Activated T-helper 1 cell treated with anti-CD3 and anti-CD28 coated beads, Interleukin-12 subunit alpha, Interleukin-12 subunit beta, Interleukin-2, Interleukin-4 antibody, amounts not matched to agents 30 ng/mL and 10 ng/mL and 1 ng/mL, durations not matched to agents 14 hours and 24 hours and 36 hours (primary cell): ENCODE measurements at regions not wholly inside any gene's neighbourhood (a gene's known extent, or its start where the extent isn't known, plus 50 kb on each side); places are given as distances from the start of the nearest gene placed in this dataset.

Experiments
- DNase-seq: peaks from one replicate; pipeline ENCODE4 v3.0.0; 2021; ENCODE audit warnings: low spot score
- H3K27ac Mint-ChIP-seq: one replicate; pipeline ENCODE4 v1.8.0; 2021; ENCODE audit warnings: mild to moderate bottlenecking, mixed read lengths
- H3K27me3 Mint-ChIP-seq: one replicate; pipeline ENCODE4 v1.8.0; 2022; ENCODE audit warnings: mild to moderate bottlenecking, moderate library complexity, mixed read lengths; ENCODE audit not compliant: insufficient read depth
- H3K36me3 Mint-ChIP-seq: one replicate; pipeline ENCODE4 v1.8.0; 2021; ENCODE audit warnings: low read depth, mixed read lengths
- H3K4me1 Mint-ChIP-seq: one replicate; pipeline ENCODE4 v1.8.0; 2021; ENCODE audit warnings: low read depth, mixed read lengths
- H3K4me3 Mint-ChIP-seq: one replicate; pipeline ENCODE4 v1.8.0; 2021; ENCODE audit warnings: mild to moderate bottlenecking, moderate library complexity, mixed read lengths
- H3K9me3 Mint-ChIP-seq: one replicate; pipeline ENCODE4 v1.8.0; 2021; ENCODE audit warnings: mixed read lengths
- intact Hi-C: fragments of 100-400 bp; cut with micrococcal nuclease; formaldehyde crosslinking; loops from one replicate; pipeline ENCODE4 v1.15.1; 2024

GRCh38 chr18:60506190-60506589 lies 133.6 kb upstream of the MC4R start:
- no peaks in the 10 kb centered on the region for H3K4me1 Mint-ChIP-seq
- H3K27me3 Mint-ChIP-seq, result no peaks in the 10 kb centered on the region
- no peak overlapping the region for H3K4me3 Mint-ChIP-seq
- intact Hi-C loops, result no loop called here
- no peak for DNase-seq
- no peak overlapping the region for H3K27ac Mint-ChIP-seq
- H3K36me3 Mint-ChIP-seq, result no peaks in the 10 kb centered on the region
- no peaks in the 10 kb centered on the region for H3K9me3 Mint-ChIP-seq

DNA sequence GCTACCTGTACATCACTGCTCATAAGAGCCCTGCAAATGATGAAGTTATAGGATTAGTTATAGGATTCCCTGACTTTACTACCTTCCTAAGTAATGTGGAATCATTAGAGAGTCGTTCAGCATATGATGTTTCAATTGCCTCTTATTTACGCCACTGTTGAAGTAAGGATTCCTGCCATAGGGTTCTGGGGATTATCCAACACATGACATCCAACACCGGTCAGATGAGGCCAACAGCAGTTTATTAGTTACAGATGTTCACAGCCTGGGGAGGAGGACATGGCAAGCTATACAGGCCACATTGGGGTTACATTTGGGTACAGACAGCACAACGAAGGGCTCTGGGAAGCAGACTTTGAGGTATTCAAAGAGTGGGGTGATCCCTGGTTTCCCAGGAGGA lies 134.1 kb upstream of the MC4R start:
- Mint-ChIP-seq H3K36me3 (no peaks in the 10 kb centered on the region), H3K4me3 (no peak overlapping the region), H3K4me1 (no peaks in the 10 kb centered on the region), H3K27ac (no peak overlapping the region), H3K27me3 (no peaks in the 10 kb centered on the region), H3K9me3 (no peaks in the 10 kb centered on the region)
- DNase-seq, result no peak
- intact Hi-C loops, result no loop called here

DNA sequence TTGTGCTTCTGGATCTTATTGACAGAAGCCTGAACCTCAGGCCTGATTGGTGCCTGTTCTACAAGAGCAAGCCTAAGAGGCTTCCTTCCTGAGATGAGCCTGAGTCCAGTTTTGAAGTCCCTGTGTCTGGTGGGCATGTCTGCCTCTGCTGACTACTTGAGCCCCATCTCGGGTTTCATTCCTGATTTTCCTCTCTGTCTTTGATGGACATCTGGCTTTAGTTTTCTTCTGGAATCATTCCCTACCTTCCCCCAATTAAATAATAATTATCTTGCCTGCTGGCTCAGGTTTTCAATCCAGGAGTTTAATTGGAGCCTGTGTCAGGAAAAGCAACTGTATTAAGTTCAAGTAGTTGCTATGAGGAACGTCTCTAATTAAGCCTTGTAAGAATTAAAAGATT lies 135.5 kb upstream of the MC4R start:
- DNase-seq, result no peak
- H3K4me1 Mint-ChIP-seq, result no peaks in the 10 kb centered on the region
- H3K4me3 Mint-ChIP-seq, result no peak overlapping the region
- no peaks in the 10 kb centered on the region for H3K36me3 Mint-ChIP-seq
- intact Hi-C loops, result no loop called here
- H3K9me3 Mint-ChIP-seq, result no peaks in the 10 kb centered on the region
- no peak overlapping the region for H3K27ac Mint-ChIP-seq
- no peaks in the 10 kb centered on the region for H3K27me3 Mint-ChIP-seq

- no peak for DNase-seq
- Mint-ChIP-seq H3K4me3 (no peak overlapping the region), H3K36me3 (no peaks in the 10 kb centered on the region), H3K4me1 (no peaks in the 10 kb centered on the region), H3K27me3 (peaks cover 3% of the 10 kb centered on the region), H3K9me3 (no peaks in the 10 kb centered on the region), H3K27ac (no peak overlapping the region)
- intact Hi-C loops, result no loop called here
Observed at GRCh38 chr18:60534538-60534937, 162.0 kb upstream of the MC4R start.

GRCh38 chr18:60537074-60537473 lies 164.5 kb upstream of the MC4R start:
- intact Hi-C loops, result no loop called here
- Mint-ChIP-seq H3K27me3 (peaks cover 3% of the 10 kb centered on the region), H3K9me3 (no peaks in the 10 kb centered on the region), H3K36me3 (no peaks in the 10 kb centered on the region), H3K4me1 (no peaks in the 10 kb centered on the region), H3K27ac (no peak overlapping the region), H3K4me3 (no peak overlapping the region)
- no peak for DNase-seq

DNA sequence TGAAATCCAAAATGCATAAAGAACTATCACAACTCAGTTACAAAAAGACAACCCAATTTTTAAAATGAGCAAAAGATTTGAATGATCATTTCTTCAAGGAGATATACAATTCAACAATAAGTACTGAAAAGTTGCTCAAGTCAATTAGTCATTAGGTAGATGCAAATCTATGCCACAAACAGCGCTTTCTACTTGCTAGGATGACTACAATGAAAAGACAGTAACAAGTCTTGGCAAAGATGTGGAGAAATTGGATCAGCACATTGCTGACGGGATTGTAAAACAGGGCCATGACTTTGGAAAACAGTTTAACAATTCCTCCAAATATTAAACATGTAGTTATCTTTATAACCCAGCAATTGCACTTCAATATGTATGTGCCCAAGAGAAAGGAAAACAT lies 166.3 kb upstream of the MC4R start:
- Mint-ChIP-seq H3K4me1 (no peaks in the 10 kb centered on the region), H3K27me3 (peaks cover 3% of the 10 kb centered on the region), H3K4me3 (no peak overlapping the region), H3K9me3 (no peaks in the 10 kb centered on the region), H3K36me3 (no peaks in the 10 kb centered on the region), H3K27ac (no peak overlapping the region)
- intact Hi-C loops, result no loop called here
- no peak for DNase-seq

- intact Hi-C loops, result no loop called here
- Mint-ChIP-seq H3K27ac (no peak overlapping the region), H3K36me3 (no peaks in the 10 kb centered on the region), H3K9me3 (no peaks in the 10 kb centered on the region), H3K4me3 (no peak overlapping the region), H3K27me3 (peaks cover 3% of the 10 kb centered on the region), H3K4me1 (no peaks in the 10 kb centered on the region)
- DNase-seq, result no peak
Observed at GRCh38 chr18:60541661-60542060, 169.1 kb upstream of the MC4R start.

DNA sequence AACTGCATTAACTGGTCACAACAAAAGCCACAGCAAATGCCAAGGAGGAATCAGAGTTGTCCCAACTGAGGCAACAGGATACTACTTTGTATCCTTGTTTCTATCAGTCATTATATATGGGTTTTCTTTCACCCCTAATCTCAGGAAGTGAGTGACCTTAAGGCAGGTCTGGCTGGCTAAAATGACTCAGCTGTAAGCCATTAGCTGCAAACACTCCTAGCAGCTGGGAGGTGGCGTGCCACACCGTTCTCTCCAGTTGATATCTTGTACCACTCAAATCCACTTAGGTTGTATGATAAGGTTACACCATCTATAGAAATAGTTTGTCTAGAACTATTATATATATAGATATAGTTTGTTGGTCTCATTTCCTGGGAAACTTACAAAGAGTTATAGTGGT lies 171.1 kb upstream of the MC4R start:
- no peak overlapping the region for H3K27ac Mint-ChIP-seq
- no peaks in the 10 kb centered on the region for H3K9me3 Mint-ChIP-seq
- intact Hi-C loops, result no loop called here
- no peaks in the 10 kb centered on the region for H3K36me3 Mint-ChIP-seq
- H3K4me1 Mint-ChIP-seq, result no peaks in the 10 kb centered on the region
- DNase-seq, result no peak
- H3K4me3 Mint-ChIP-seq, result no peak overlapping the region
- H3K27me3 Mint-ChIP-seq, result peaks cover 1% of the 10 kb centered on the region

DNA sequence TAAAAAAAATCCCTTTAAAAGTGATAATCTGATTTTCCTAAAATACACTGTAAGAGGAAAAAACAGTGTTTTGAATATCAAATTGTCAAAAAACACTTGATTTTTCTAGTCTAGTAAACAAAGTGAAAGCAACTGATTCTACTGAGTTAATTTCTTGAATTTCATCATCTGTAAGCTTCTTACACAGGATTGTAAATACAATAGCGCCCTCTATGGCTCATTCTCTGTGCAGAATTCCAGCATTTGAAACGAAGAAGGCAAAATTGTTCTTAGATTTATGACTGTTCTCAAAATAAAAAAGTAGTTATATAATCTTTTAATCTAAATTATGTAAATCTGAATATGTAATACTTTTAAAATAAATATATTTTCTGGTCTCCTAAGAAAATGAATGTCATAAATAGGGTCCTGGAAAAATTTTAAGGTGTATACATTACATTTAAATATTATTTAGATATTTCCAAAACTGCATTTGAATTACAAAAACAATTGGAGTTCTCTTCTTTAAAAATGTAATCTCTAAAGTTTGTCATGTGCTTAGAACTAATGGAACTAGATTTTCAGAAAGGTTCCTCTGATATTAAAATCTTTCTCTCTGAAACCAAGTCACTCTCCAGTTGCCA lies 176.9 kb upstream of the MC4R start:
- H3K27ac Mint-ChIP-seq, result no peak overlapping the region
- H3K27me3 Mint-ChIP-seq, result no peaks in the 10 kb centered on the region
- DNase-seq, result no peak
- H3K9me3 Mint-ChIP-seq, result no peaks in the 10 kb centered on the region
- intact Hi-C loops, result loop anchor here (1.0 to 5.0 kb wide), 5 partner anchors 561 to 1090 kb away; partner anchors contain the start of gene CCBE1
- H3K4me1 Mint-ChIP-seq, result no peaks in the 10 kb centered on the region
- no peak overlapping the region for H3K4me3 Mint-ChIP-seq
- H3K36me3 Mint-ChIP-seq, result no peaks in the 10 kb centered on the region

- no peak overlapping the region for H3K27ac Mint-ChIP-seq
- H3K9me3 Mint-ChIP-seq, result no peaks in the 10 kb centered on the region
- DNase-seq, result no peak
- intact Hi-C loops, result no loop called here
- no peak overlapping the region for H3K4me3 Mint-ChIP-seq
- H3K27me3 Mint-ChIP-seq, result no peaks in the 10 kb centered on the region
- no peaks in the 10 kb centered on the region for H3K4me1 Mint-ChIP-seq
- H3K36me3 Mint-ChIP-seq, result no peaks in the 10 kb centered on the region
Observed at GRCh38 chr18:60552948-60553347, 180.4 kb upstream of the MC4R start.

- Mint-ChIP-seq H3K9me3 (no peaks in the 10 kb centered on the region), H3K4me3 (no peak overlapping the region), H3K27ac (no peak overlapping the region), H3K36me3 (no peaks in the 10 kb centered on the region), H3K27me3 (no peaks in the 10 kb centered on the region), H3K4me1 (no peaks in the 10 kb centered on the region)
- intact Hi-C loops, result no loop called here
- no peak for DNase-seq
Observed at GRCh38 chr18:60554967-60555366, 182.4 kb upstream of the MC4R start.

GRCh38 chr18:60555625-60556024 lies 183.1 kb upstream of the MC4R start:
- no peaks in the 10 kb centered on the region for H3K4me1 Mint-ChIP-seq

GRCh38 chr18:60556326-60556725 lies 183.8 kb upstream of the MC4R start:
- intact Hi-C loops, result no loop called here
- no peak for DNase-seq
- no peaks in the 10 kb centered on the region for H3K4me1 Mint-ChIP-seq
- H3K9me3 Mint-ChIP-seq, result no peaks in the 10 kb centered on the region
- H3K27me3 Mint-ChIP-seq, result no peaks in the 10 kb centered on the region
- H3K4me3 Mint-ChIP-seq, result no peak overlapping the region
- H3K27ac Mint-ChIP-seq, result no peak overlapping the region
- no peaks in the 10 kb centered on the region for H3K36me3 Mint-ChIP-seq

More at GRCh38 chr18:60555625-60556024, 183.1 kb upstream of the MC4R start:
- Mint-ChIP-seq H3K27ac (no peak overlapping the region), H3K9me3 (no peaks in the 10 kb centered on the region), H3K27me3 (no peaks in the 10 kb centered on the region), H3K36me3 (no peaks in the 10 kb centered on the region), H3K4me3 (no peak overlapping the region)
- DNase-seq, result no peak
- intact Hi-C loops, result no loop called here

DNA sequence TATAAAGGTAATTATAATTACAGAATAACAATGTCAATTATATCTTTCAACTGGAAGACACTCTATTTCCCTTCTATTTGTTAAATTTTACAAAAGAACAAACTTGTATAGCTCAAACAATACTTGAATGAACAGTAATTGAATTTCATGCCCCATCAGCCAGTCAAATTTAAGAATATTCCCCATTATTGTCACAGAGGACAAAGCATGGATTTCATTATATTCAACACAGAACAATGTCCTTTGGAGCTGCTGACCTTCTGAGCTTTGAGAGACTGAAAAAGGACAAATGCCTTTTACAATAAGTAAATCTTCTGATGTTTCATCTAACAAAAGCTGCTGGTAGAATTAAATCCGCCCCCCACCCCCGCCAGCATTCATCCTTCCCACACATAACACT lies 187.5 kb upstream of the MC4R start:
- Mint-ChIP-seq H3K4me3 (no peak overlapping the region), H3K9me3 (no peaks in the 10 kb centered on the region), H3K4me1 (no peaks in the 10 kb centered on the region), H3K27me3 (no peaks in the 10 kb centered on the region), H3K36me3 (no peaks in the 10 kb centered on the region), H3K27ac (no peak overlapping the region)
- DNase-seq, result no peak
- intact Hi-C loops, result no loop called here
